IMR-90 (cell line): ENCODE measurements at regions not wholly inside any gene's neighbourhood (a gene's known extent, or its start where the extent isn't known, plus 50 kb on each side); places are given as distances from the start of the nearest gene placed in this dataset.

Experiments used
- ATAC-seq: fragments of 200-7000 bp; cut with Tn5 transposase; 2 replicates; pipeline ENCODE4 v1.9.1; 2020; ENCODE audit warnings: low read depth, mild to moderate bottlenecking, moderate library complexity
- BruUV-seq: library from RNA; stranded (reverse); fragments of 400-500 nt; replicated peaks from 2 replicates; lab custom pipeline; 2021; lab: Mats Ljungman, UMichigan
- CTCF ChIA-PET: fragments of 300-600 bp; formaldehyde crosslinking; extraction: SDS; loops from one replicate; lab custom pipeline; 2021; ENCODE audit warnings: antibody characterized with exemption; lab: Yijun Ruan, JAX
- POLR2A ChIA-PET: fragments of 300-600 bp; sonication (Branson Sonifier 250); formaldehyde crosslinking; loops from one replicate; lab custom pipeline; 2022; ENCODE audit warnings: antibody characterized with exemption; ENCODE audit not compliant: unreplicated experiment; lab: Charles Lee
- DNase-seq: peaks from one replicate; pipeline ENCODE4 v3.0.0; 2013
- H2AFZ ChIP-seq: replicated peaks from 2 replicates; pipeline ENCODE3; 2013; ENCODE audit warnings: low read length, mild to moderate bottlenecking; ENCODE audit not compliant: poor library complexity
- H2AK5ac ChIP-seq: 2 replicates; pipeline ENCODE4 v1.6.1; 2013; ENCODE audit warnings: low read depth, low read length, inconsistent platforms
- H2AK9ac ChIP-seq: replicated peaks from 2 replicates; pipeline ENCODE3; 2013; ENCODE audit warnings: mild to moderate bottlenecking, low read depth, low read length, moderate library complexity; ENCODE audit not compliant: poor library complexity
- H2BK120ac ChIP-seq: 2 replicates; pipeline ENCODE4 v1.6.1; 2013; ENCODE audit warnings: low read depth, low read length, inconsistent platforms
- H2BK15ac ChIP-seq: 3 replicates; pipeline ENCODE4 v1.6.1; 2013; ENCODE audit warnings: low read depth, low read length, inconsistent platforms
- H2BK20ac ChIP-seq: 2 replicates; pipeline ENCODE4 v1.6.1; 2013; ENCODE audit warnings: low read depth, mild to moderate bottlenecking, inconsistent platforms, low read length, moderate library complexity
- H2BK5ac ChIP-seq: 2 replicates; pipeline ENCODE4 v1.6.1; 2013; ENCODE audit warnings: mild to moderate bottlenecking, low read depth, low read length, inconsistent platforms; ENCODE audit not compliant: poor library complexity, severe bottlenecking
- H3K14ac ChIP-seq: replicated peaks from 2 replicates; pipeline ENCODE4 v1.6.1; 2013; ENCODE audit warnings: low read depth, low read length, inconsistent platforms
- H3K18ac ChIP-seq: 2 replicates; pipeline ENCODE4 v1.6.1; 2013; ENCODE audit warnings: low read depth, low read length, control low read depth
- H3K23ac ChIP-seq: 2 replicates; pipeline ENCODE4 v1.6.1; 2013; ENCODE audit warnings: low read depth, low read length, inconsistent platforms
- H3K27ac ChIP-seq: 2 replicates; pipeline ENCODE4 v1.5.1; 2013; ENCODE audit warnings: mild to moderate bottlenecking, control low read depth, low read length; ENCODE audit not compliant: insufficient read depth
- H3K27me3 ChIP-seq: 2 replicates; pipeline ENCODE4 v1.6.1; 2013; ENCODE audit warnings: low read length; ENCODE audit not compliant: control insufficient read depth, insufficient read depth
- H3K36me3 ChIP-seq: 2 replicates; pipeline ENCODE4 v1.6.1; 2013; ENCODE audit warnings: low read length, mixed read lengths; ENCODE audit not compliant: control insufficient read depth, insufficient read depth
- H3K4ac ChIP-seq: 2 replicates; pipeline ENCODE4 v1.6.1; 2013; ENCODE audit warnings: low read depth, low read length, inconsistent platforms
- H3K4me1 ChIP-seq: 2 replicates; pipeline ENCODE4 v1.6.1; 2013; ENCODE audit warnings: low read length, mixed read lengths; ENCODE audit not compliant: control insufficient read depth, insufficient read depth
- H3K4me2 ChIP-seq: 2 replicates; pipeline ENCODE4 v1.6.1; 2013; ENCODE audit warnings: low read depth, mild to moderate bottlenecking, control low read depth, low read length, moderate library complexity
- H3K4me3 ChIP-seq: 2 replicates; pipeline ENCODE4 v1.5.1; 2013; ENCODE audit warnings: low read depth, mild to moderate bottlenecking, control low read depth, low read length, moderate library complexity; ENCODE audit not compliant: insufficient read depth
- H3K56ac ChIP-seq: 2 replicates; pipeline ENCODE4 v1.6.1; 2013; ENCODE audit warnings: low read length, inconsistent platforms; ENCODE audit not compliant: insufficient read depth; ENCODE audit errors: extremely low read depth
- H3K79me1 ChIP-seq, 2 experiments: 2 replicates each; pipeline ENCODE4 v1.6.1; 2013; ENCODE audit warnings: low read length in 2 of 2, inconsistent platforms in 1 of 2, low read depth in 1 of 2
- H3K9ac ChIP-seq: 2 replicates; pipeline ENCODE4 v1.6.1; 2013; ENCODE audit warnings: low read depth, low read length, control low read depth
- H3K9me1 ChIP-seq: 2 replicates; pipeline ENCODE4 v1.6.1; 2013; ENCODE audit warnings: low read length, inconsistent platforms; ENCODE audit not compliant: insufficient read depth
- H3K9me3 ChIP-seq: 2 replicates; pipeline ENCODE4 v1.6.1; 2013; ENCODE audit warnings: low read length; ENCODE audit not compliant: control insufficient read depth, insufficient read depth
- H4K20me1 ChIP-seq: 2 replicates; pipeline ENCODE4 v1.6.1; 2013; ENCODE audit warnings: low read length, inconsistent platforms; ENCODE audit not compliant: insufficient read depth
- H4K5ac ChIP-seq: 2 replicates; pipeline ENCODE4 v1.6.1; 2013; ENCODE audit warnings: mild to moderate bottlenecking, low read depth, low read length, control low read depth
- H4K8ac ChIP-seq, 2 experiments: 2 replicates each; pipeline ENCODE4 v1.6.1; 2013; ENCODE audit warnings: low read depth in 2 of 2, low read length in 2 of 2, control low read depth in 1 of 2, inconsistent platforms in 1 of 2
- H4K91ac ChIP-seq: 2 replicates; pipeline ENCODE4 v1.6.1; 2013; ENCODE audit warnings: low read depth, low read length, inconsistent platforms; ENCODE audit not compliant: insufficient read depth
- CEBPB ChIP-seq: IDR thresholded peaks from 2 replicates; pipeline ENCODE4 v1.6.1; 2012; ENCODE audit warnings: low read depth, low read length, improper control_type of control experiment
- ELK1 ChIP-seq: fragments of 150-350 bp; IDR thresholded peaks from 2 replicates; pipeline ENCODE4 v1.6.1; 2016; ENCODE audit warnings: low read depth, mild to moderate bottlenecking, low read length, moderate library complexity, borderline replicate concordance
- MAFK ChIP-seq: IDR thresholded peaks from 2 replicates; pipeline ENCODE4 v1.6.1; 2012; ENCODE audit warnings: low read depth, low read length, improper control_type of control experiment
- MAZ ChIP-seq: IDR thresholded peaks from 2 replicates; pipeline ENCODE4 v1.6.1; 2012; ENCODE audit warnings: low read depth, mild to moderate bottlenecking, low read length, improper control_type of control experiment, moderate library complexity, borderline replicate concordance
- MXI1 ChIP-seq: IDR thresholded peaks from 2 replicates; pipeline ENCODE4 v1.6.1; 2012; ENCODE audit warnings: low read depth, mild to moderate bottlenecking, low read length, moderate library complexity, borderline replicate concordance
- POLR2A ChIP-seq: IDR thresholded peaks from 2 replicates; pipeline ENCODE4 v1.6.1; 2012; ENCODE audit warnings: mild to moderate bottlenecking, low read depth, low read length
- RCOR1 ChIP-seq: IDR thresholded peaks from 2 replicates; pipeline ENCODE4 v1.6.1; 2012; ENCODE audit warnings: mild to moderate bottlenecking, low read length, improper control_type of control experiment; ENCODE audit not compliant: insufficient replicate concordance
- RFX5 ChIP-seq: IDR thresholded peaks from 2 replicates; pipeline ENCODE4 v1.8.0; 2012; ENCODE audit warnings: low read depth, mild to moderate bottlenecking, low read length, moderate library complexity
- SMC3 ChIP-seq: fragments of 150-350 bp; IDR thresholded peaks from 2 replicates; pipeline ENCODE4 v1.6.1; 2016; ENCODE audit warnings: low read depth, mild to moderate bottlenecking, antibody characterized with exemption, low read length, moderate library complexity
- USF2 ChIP-seq: fragments of 150-350 bp; IDR thresholded peaks from 2 replicates; pipeline ENCODE4 v1.6.1; 2017; ENCODE audit warnings: mild to moderate bottlenecking, antibody characterized with exemption, low read length, low read depth
- WGBS, 2 experiments: methylation state at CpG; one replicate each; pipeline versions ENCODE4 v1.1.5 to v1.1.7; 2013; ENCODE audit warnings: missing lambda C conversion rate in 2 of 2; ENCODE audit not compliant: insufficient read length in 1 of 2; ENCODE audit errors: extremely low coverage in 2 of 2; 5-methylcytosine and 5-hydroxymethylcytosine counted together
- dilution Hi-C: fragments of 300-500 bp; cut with HindIII; formaldehyde crosslinking; loops from one replicate; pipeline ENCODE4 v1.14.3; 2018; ENCODE audit warnings: low sequenced_read_pairs; ENCODE audit not compliant: unreplicated experiment
- in situ Hi-C: fragments of 300-500 bp; cut with MboI; formaldehyde crosslinking; loops from 3 replicates; pipeline ENCODE4 v1.14.3; 2019; ENCODE audit warnings: low sequenced_read_pairs, inconsistent platforms, mixed read lengths
- intact Hi-C: fragments of 100-400 bp; cut with micrococcal nuclease; formaldehyde crosslinking; loops from 2 replicates; pipeline ENCODE4 v1.10.0; 2022

GRCh38 chr18:35775887-35776286, 194.3 kb downstream of the GALNT1 start:
- Histone ChIP-seq H3K56ac (no peak overlapping the region), H3K36me3 (no peaks in the 10 kb centered on the region), H2BK5ac (no peak overlapping the region), H2BK15ac (no peak overlapping the region), H4K20me1 (no peaks in the 10 kb centered on the region), H3K14ac (no peak overlapping the region), H3K9ac (no peak overlapping the region), H3K18ac (no peak overlapping the region), H3K27ac (no peak overlapping the region), H3K4me3 (no peak overlapping the region), H3K27me3 (no peaks in the 10 kb centered on the region), H3K9me1 (no peaks in the 10 kb centered on the region), H2BK120ac (no peak overlapping the region), H4K8ac (no peak overlapping the region), H3K79me1 (no peaks in the 10 kb centered on the region), H2AK9ac (no peak overlapping the region), H4K5ac (no peak overlapping the region), H3K4me2 (no peak overlapping the region), H2AK5ac (no peak overlapping the region), H4K91ac (no peak overlapping the region), H3K23ac (no peak overlapping the region), H2BK20ac (no peak overlapping the region), H3K4ac (no peak overlapping the region), H2AFZ (no peak overlapping the region), H3K9me3 (no peaks in the 10 kb centered on the region), H3K4me1 (no peaks in the 10 kb centered on the region)
- peak; percentile 9 for DNase-seq
- dilution Hi-C loops = no loop called here
- BruUV-seq = no TSS peak
- TF ChIP-seq ELK1 (no peak), MAFK (no peak), POLR2A (no peak), USF2 (no peak), SMC3 (no peak), MAZ (no peak), CEBPB (no peak), RFX5 (no peak), MXI1 (no peak), RCOR1 (no peak)
- in situ Hi-C loops = no loop called here
- POLR2A ChIA-PET = no interaction called here
- no peak for ATAC-seq
- intact Hi-C loops = no loop called here
- WGBS, 2 experiments = no CpG with 5 or more reads among the region's 2 CpGs
- CTCF ChIA-PET = no interaction called here
